Fibroblast of lung (primary cell): ENCODE measurements at regions not wholly inside any gene's neighbourhood (a gene's known extent, or its start where the extent isn't known, plus 50 kb on each side); places are given as distances from the start of the nearest gene placed in this dataset.

Experiments used
- CTCF ChIP-seq, 2 donors: IDR thresholded peaks in 1 of 2; conservative IDR thresholded peaks in 1 of 2; 1 replicate in 1 of 2; 2 replicates in 1 of 2; pipeline ENCODE4 v1.5.1; 2011 to 2012; ENCODE audit warnings: low read length in 2 of 2, control low read depth in 1 of 2, inconsistent platforms in 1 of 2, low read depth in 1 of 2, mild to moderate bottlenecking in 1 of 2
- EZH2 ChIP-seq: IDR thresholded peaks from 2 replicates; pipeline ENCODE4 v1.5.1; 2012; ENCODE audit warnings: low read length, control low read depth, mild to moderate bottlenecking; ENCODE audit errors: missing control alignments

- TF ChIP-seq CTCF (conservative IDR thresholded peaks at IDR 0.05 in 1 of 2, IDR thresholded peaks at IDR 0.05 in 1 of 2; ENCODE audit: low read depth in 1 of 2, low read length in 2 of 2) = no peak
- no peak for TF ChIP-seq EZH2
Observed at GRCh38 chr13:90502762-90503161, 844.7 kb upstream of the MIR17HG start.
